ENCODE measurements at regions not wholly inside any gene's neighbourhood (a gene's known extent, or its start where the extent isn't known, plus 50 kb on each side); places are given as distances from the start of the nearest gene placed in this dataset.

DNA sequence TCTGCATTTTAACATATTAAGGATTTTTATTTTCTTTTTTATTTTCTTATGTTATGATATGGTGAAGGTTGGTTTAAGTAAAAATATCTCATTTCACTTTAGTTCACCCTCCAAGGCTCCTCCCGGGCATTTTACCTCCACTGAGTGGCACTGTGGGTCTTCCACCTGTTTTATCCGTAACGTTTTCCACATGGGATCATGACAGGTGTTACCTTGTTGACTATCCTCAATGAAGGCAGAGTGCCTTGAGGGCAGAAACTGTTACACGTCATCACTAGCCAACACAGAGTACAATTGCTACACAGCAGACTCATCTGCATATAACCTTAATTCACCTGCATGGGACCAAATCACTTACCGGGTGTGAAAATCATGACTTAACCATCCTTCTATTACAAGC lies 105.8 kb downstream of the GEMIN8 start:
- TF ChIP-seq, protein P1, sequence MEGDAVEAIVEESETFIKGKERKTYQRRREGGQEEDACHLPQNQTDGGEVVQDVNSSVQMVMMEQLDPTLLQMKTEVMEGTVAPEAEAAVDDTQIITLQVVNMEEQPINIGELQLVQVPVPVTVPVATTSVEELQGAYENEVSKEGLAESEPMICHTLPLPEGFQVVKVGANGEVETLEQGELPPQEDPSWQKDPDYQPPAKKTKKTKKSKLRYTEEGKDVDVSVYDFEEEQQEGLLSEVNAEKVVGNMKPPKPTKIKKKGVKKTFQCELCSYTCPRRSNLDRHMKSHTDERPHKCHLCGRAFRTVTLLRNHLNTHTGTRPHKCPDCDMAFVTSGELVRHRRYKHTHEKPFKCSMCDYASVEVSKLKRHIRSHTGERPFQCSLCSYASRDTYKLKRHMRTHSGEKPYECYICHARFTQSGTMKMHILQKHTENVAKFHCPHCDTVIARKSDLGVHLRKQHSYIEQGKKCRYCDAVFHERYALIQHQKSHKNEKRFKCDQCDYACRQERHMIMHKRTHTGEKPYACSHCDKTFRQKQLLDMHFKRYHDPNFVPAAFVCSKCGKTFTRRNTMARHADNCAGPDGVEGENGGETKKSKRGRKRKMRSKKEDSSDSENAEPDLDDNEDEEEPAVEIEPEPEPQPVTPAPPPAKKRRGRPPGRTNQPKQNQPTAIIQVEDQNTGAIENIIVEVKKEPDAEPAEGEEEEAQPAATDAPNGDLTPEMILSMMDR (IDR thresholded peaks at IDR 0.05): no peak
- TF ChIP-seq POLR2AphosphoS5 (IDR thresholded peaks at IDR 0.05; ENCODE audit: insufficient read depth in 1 of 2, low read depth in 1 of 2) (no peak), POLR2A (IDR thresholded peaks at IDR 0.05) (no peak)

Measured in vagina (tissue), 2 donors.